Ramos (cell line): ENCODE measurements at regions not wholly inside any gene's neighbourhood (a gene's known extent, or its start where the extent isn't known, plus 50 kb on each side); places are given as distances from the start of the nearest gene placed in this dataset.
"Not testable (repeated sequence)": the region's sequence is repeated elsewhere in the genome, so short reads cannot be mapped to it uniquely, and the experiment has no call there.

Experiments
- in situ Hi-C: fragments of 300-500 bp; cut with MboI; formaldehyde crosslinking; loops from one replicate; pipeline ENCODE4 v1.14.3; 2022; ENCODE audit warnings: low sequenced_read_pairs; ENCODE audit not compliant: unreplicated experiment

DNA sequence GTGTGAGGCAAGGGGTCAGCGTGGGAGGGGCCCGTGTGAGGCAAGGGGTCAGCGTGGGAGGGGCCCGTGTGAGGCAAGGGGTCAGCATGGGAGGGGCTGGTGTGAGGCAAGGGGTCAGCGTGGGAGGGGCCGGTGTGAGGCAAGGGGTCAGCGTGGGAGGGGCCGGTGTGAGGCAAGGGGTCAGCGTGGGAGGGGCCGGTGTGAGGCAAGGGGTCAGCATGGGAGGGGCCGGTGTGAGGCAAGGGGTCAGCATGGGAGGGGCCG, 119.2 kb downstream of the SEPTIN14 start:
- in situ Hi-C loops: not testable (repeated sequence)

DNA sequence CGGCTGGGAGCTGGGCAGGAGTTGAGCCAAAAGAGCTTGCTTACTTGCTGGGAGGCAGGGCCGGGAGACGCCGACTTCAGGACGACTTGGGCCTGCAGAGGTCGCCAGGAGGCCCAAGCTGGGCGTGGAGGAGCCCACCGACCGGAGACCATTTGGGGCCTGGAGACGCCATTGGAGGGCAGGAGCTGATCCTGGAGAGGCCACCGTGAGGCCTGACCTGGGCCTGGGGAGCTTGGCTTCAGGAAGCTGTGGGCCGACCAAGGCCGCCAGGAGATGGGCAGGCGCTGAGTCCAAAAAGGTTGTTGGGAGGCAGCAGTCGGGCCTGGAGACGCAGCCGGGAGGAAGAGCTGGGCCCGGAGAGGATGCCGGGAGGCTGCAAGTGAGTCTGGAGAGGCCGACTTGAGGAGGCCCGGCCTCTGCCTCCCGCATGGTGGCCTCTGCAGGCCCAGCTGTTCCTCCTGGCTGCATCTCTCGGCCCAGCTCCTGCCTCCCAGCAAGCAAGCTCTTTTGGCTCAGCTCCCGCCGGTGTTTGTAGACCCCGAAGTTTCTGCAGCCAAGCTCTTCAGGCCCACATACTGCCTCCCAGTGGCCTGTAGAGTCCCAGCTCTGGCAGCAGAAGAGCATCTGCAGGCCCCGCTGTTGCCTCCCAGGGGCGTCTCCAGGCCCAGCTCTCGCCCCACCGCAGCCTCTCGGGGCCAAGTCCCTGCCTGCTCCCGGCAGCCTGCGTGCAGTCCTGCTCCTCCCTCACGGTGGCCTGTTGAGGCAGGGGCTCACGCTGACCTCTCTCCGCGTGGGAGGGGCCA, 119.7 kb downstream of the SEPTIN14 start:
- in situ Hi-C loops: not testable (repeated sequence)

DNA sequence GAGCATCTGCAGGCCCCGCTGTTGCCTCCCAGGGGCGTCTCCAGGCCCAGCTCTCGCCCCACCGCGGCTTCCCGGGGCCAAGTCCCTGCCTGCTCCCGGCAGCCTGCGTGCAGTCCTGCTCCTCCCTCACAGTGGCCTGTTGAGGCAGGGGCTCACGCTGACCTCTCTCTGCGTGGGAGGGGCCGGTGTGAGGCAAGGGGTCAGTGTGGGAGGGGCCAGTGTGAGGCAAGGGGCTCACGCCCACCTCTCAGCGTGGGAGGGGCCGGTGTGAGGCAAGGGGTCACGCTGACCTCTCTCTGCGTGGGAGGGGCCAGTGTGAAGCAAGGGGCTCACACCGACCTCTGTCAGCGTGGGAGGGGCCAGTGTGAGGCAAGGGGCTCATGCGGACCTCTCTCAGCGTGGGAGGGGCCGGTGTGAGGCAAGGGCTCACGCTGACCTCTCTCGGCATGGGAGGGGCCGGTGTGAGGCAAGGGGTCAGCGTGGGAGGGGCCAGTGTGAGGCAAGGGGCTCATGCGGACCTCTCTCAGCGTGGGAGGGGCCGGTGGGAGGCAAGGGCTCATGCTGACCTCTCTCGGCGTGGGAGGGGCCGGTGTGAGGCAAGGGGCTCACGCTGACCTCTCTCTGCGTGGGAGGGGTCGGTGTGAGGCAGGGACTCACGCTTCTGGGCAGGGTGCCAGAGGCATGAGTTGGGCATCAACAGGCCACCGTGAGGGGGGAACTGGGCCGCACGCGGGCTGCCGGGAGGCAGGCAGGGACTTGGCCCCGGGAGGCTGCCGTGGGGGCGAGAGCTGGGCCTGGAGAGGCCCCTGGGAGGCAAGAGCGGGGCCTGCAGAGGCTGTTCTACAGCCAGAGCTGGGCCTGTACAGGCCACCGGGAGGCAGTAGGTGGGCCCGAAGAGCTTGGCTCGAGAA, 120.6 kb downstream of the SEPTIN14 start:
- in situ Hi-C loops: not testable (repeated sequence)

DNA sequence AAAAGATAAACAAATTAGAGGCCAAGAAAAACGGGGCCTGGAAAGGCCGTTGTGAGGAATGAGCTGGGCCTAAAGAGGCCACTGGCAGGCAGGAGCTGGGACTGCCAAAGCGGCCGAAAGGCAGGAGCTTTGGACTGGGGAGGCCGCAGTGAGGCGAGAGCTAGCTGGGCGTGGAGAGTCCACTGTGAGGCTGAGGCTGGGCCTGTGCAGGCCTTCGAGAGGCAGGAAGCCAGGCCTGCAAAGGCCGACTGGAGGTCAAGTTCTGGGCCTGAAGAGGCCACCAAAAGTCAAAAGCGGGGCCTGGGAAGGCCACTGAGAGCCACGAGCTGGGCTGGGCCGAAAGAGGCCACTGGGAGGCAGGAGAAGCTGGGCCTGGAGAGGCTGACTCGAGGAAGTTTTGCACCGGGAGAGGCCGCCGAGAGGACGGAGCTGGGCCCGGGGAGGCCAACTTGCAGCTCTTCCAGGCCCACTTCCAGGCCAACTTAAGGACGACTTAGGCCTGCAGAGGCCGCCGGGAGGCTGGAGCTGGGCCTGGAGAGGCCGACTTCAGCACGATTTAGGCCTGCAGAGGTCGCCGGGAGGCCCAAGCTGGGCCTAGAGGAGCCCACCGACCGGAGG, 121.8 kb downstream of the SEPTIN14 start:
- in situ Hi-C loops: not testable (repeated sequence)

DNA sequence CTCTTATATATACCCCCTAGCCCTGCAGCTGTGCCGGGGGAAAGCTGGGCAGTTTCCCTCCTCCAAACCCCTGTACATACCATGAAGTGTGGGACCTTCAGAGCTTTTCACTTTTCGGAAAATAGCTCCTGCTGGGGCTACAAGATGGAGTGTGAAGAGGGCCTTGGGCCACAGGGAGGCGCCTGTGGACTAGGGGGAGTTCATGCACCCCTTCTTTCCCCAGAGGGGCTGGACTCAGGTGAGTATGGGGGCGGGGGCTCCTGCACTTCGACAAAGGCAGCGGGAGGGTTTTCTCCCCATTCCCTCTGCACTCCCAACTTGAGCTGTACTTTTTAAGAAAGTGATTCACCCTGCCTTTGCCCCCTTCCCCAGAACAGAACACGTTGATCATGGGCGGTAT, 122.5 kb downstream of the SEPTIN14 start:
- in situ Hi-C loops: not testable (repeated sequence)

DNA sequence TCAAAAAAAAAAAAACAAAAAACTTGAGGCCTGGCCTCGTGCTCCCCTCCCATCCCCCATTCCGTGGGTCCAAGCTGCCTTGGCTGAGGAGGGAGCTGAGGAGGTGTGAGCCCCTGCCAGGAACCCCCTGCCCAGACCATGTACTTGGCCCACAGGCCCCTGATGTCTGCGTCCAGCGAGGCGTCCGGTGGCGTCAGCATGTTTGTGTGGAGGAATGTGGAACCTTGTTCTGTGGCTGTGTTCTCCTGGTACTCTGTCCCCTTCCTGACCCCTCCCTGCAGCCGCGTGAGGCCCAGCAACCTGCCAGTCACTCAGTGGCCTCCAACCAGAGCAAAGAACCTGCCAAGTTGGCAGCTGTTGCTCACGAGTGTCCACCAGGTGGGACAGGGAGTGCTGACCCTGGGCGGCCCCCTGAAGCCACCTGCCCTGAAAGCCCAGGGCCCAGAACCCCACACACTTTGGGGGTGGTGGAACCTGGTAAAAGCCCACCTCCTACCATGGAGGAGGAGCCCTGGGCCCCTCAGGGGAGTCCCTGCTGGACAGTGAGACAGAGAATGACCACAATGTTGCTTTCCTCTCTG, 125.8 kb downstream of the SEPTIN14 start:
- in situ Hi-C loops: not testable (repeated sequence)

DNA sequence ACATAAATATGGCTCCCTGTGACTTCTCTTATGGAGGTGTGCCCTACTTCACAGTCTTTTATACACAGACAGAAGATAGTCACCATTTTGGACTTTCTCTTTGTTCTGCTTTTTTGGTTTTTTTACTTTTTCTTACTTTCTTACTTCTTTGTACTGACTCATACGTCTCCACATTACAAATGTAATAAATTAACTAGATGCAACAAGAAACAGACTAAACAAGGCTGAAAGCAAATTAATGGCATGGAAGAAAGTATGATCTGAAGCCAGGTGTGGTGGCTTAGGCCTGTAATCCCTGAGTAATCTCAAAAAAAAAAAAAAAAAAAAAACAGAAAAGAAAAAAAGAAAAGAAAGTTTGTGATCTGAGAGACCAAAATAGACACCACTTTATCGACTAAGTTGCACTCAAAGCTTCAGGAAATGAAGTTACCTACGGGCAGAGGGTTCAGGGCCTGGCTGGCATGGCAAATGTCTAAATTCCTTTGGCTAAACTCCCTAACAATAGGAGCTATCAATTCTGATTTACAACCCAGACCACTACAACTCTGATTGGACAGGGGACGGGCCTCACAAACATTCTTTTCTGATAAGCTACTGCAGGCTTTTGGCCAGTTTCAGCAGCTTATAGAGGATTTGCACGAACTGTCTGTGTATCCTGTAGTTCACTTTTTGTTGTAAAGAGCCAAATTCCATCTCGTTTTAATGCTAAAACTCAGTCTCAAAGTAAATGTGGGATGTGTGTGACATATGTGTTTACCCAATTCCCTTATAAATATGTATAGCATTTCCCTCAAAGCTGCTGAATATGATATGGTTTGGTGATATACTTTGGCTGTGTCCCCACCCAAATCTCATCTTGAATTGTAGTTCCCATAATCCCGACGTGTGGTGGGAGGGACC, 129.1 kb downstream of the SEPTIN14 start:
- in situ Hi-C loops: no loop called here

DNA sequence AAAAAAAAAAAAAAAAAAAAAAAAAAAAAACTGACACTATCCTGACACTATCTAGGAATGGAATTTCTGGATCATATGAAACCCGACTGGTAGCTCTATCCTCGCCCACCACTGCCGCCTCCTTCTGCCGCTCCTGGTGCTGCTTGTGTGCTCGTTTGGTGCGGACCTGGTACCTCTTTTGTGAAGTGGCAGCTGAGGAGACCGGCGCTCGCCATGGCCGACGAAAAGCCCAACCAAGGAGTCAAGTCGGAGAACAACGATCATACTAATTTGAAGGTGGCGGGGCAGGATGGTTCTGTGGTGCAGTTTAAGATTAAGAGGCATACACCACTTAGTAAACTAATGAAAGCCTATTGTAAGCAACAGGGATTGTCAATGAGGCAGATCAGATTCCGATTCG, 130.6 kb downstream of the SEPTIN14 start:
- in situ Hi-C loops: no loop called here

DNA sequence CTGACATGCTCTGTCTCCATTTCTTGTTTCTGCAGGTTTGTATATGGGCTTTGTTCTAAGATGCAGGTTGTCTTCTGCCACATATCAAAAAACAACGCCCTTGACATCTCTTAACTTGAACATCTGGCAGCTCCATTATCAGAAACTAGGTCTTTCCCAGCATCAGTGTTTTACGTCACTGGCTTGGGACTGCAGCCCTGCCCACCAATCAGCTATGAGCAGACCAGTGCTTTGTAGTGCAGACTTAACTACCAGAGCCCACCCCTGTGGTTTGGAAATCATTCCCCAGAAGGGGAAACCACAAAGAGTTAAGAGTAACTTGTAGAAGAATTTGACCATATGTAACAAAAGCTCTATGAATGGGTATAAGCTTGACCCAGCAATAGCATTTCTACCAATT, 132.4 kb downstream of the SEPTIN14 start:
- in situ Hi-C loops: no loop called here

DNA sequence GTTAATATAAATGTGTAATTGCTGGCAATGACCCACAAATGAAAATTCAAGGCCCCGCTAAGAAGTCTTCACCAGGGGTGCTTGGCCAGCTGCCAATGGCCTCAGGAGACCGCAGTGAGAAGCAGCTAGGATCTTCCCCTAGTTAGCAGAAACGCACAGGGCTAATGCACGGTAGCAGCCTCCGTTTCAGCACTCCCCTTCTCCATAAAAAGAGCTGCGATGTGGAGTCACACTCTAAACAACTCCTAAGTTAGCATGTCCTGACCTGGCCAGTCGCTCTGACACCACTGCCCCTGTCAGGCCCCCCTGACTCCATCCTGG, 139.0 kb downstream of the SEPTIN14 start:
- in situ Hi-C loops: no loop called here

DNA sequence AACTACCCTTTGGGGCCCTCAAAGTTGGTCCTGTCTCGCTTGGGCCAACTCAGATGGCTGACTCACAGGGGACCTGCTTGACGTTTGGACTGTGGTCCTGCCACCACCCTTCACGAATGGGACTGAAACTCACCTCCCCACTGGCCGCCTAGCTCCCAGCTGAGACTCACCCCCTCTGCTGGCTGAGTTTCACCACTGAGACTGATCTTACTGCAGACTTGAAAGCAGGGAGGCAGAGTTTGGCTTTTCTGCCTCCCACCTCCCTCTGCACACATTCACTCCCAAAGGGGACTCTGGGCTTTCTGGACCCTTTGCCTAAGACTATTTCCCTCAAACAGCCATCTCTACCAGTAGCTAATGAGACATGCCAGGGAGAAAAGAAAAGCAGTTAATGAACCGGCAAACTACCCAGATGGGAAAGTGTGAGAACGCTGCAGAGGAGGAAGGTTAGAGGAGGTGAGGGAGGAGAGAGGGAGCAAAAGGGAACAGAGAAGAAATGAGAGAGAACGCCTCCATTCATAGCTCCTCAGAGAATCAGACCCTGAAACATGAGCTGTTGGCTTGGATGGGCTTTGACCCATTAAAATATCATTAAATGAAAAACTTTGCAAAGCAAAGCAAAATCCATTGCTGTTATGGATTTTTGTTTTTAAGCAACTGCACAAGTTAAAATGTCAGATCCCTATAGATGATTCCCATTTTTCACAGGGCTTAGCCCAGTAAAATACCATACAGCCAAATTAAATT, 139.5 kb downstream of the SEPTIN14 start:
- in situ Hi-C loops: not testable (repeated sequence)

DNA sequence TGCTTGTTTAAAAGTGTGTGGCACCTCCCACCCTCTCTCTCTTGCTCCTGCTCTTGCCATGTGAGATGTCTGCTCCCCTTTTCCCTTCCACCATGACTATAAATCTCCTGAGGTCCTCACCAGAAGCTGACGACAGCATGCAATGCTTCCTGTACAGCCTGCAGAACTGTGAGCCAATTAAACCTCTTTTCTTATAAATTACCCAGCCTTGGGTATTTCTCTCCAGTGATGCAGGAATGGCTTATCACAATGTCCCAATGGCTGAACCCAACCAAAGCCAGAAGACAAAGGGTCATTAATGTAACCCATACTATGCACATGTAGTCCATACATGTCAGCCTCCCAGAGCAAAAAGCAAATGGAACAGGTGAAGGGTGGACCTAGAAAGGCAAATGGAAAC, 141.5 kb downstream of the SEPTIN14 start:
- in situ Hi-C loops: not testable (repeated sequence)

DNA sequence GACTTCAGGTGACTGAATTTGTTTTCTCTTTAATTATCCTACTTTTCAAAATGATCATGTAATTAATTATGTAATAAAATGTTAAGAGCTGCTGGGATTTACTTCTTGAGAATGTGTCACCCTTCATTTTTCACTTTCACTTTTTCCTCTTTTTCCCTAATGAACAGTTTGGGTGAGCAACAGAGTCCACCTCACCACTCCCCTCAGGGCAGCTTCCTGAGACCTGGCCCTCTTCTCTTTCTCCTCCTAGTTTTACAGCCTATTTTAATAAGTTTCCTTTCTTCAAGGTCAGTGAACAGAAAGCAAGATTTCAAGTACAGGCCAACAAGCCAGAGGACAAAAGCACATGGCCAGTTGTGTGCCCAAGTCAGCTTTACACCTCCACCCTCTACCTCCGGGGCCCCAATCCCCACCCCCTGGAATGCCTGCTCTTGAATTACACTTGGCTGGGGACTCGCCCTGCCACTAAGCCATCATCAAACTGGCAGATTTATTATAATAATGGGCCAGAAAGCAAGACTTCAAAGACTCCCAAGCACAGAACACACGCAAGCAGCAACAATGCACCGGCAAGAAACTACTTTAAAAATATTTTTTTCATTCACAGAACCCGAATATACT, 143.1 kb upstream of the VOPP1 start:
- in situ Hi-C loops: not testable (repeated sequence)

DNA sequence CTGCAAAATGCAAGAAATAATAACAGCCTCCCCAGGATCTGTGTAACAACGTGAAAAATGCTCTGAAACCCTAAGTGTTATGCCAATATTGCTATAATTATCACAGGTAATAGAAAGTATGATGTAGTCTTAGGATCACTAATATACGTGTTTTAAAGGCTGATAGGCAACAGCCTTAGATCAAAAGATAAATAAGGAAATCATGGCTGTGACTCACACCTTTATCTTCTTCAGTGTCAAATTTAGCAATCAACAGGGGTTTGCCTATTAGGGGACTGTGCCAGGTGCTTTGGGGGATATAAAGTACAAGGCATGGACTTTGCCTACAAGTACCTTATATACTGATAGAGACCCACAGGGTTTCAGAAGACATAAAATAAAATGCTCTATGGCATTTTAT, 142.1 kb upstream of the VOPP1 start:
- in situ Hi-C loops: not testable (repeated sequence)

DNA sequence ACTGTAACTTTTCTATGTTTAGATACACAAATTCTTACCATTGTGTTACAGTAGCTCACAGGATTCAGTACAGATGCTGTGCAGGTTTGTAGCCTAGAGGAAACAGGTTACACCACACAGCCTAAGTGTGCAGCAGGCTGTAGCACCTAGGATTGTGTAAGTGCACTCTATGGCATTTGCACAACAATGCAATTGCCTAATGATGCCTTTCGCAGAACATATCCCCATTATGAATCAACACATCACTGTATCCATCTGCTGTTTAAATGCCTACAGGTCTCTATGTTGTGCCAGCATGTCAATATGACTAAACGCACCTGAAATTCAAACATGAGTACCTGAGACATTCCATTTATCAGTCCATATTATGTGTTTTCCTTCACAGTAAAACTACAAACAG, 138.0 kb upstream of the VOPP1 start:
- in situ Hi-C loops: not testable (repeated sequence)

DNA sequence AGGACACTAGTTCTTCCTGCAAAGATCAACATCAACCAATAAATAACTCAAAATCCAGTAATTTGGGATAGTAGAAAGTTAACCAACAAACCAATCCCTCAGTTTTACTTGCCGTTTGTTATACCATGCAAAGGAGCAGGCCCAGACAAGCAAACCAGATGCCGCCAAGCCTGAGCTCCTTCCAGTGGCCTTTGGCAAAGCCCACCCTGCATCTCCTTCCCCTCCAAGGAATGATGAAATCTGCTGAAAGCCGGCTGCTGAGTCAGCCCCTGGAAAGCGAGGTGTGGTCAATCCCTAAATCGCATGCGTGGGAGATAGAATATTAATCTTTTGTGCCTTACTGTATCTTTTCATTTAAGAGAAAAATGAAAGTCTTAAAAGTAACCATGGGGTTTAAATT, 135.7 kb upstream of the VOPP1 start:
- in situ Hi-C loops: not testable (repeated sequence)

DNA sequence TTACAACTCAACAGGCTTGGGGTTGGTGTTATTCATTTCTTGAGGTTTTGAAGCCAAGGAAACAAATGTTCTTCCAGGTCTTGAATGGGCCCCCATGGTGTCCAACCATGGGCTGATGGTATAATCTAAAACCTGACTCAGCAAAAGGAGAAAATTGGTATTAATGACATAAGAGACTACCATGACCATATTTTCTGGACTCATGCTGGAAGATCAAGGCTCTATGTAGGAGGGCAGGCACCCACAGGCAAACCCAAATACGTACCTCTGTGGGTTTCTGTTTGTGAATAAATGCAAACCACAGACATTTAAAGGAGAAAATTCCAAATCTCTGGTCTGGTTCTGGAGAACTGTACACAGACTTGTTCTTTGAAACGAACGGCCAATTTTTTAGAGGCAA, 135.1 kb upstream of the VOPP1 start:
- in situ Hi-C loops: not testable (repeated sequence)

DNA sequence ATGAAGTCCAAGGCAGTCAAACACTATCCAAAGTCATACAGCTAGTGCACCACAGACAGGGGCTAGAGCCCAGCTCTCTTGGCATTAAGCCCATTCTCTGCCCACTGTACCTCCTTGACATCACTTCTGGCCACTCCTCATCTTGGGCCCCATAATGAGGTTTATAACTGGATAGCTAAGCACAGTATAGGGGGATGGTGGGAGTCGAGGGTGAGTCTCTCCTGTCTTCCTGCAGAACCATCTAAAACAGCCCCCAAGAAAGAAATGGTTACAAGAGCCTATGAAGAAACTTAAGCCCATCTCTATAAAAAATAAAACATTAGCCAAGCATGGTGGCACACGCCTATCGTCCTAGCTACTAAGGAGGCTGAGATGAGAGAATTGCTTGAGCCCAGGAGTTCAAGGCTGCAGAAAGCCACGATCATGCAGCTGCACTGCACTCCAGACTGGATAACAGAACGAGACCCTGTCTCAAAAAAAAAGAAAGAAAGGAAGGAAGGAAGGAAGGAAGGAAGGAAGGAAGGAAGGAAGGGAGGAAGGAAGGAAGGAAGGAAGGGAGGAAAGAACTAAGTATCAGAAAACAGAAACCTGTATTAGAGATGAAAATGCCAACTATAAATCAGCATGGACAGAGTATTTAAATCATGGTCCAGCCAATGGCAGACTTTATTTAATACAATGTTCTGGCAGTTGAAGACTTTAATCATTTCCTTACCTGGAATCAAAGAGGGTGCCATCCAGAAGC, 134.3 kb upstream of the VOPP1 start:
- in situ Hi-C loops: not testable (repeated sequence)
